Suprapubic skin (tissue), 3 donors: ENCODE measurements at regions not wholly inside any gene's neighbourhood (a gene's known extent, or its start where the extent isn't known, plus 50 kb on each side); places are given as distances from the start of the nearest gene placed in this dataset.

Source experiments
- EP300 ChIP-seq: sonication (generic); formaldehyde crosslinking; IDR thresholded peaks from one replicate; pipeline ENCODE4 v1.6.1; 2017; ENCODE audit warnings: antibody characterized with exemption
- POLR2A ChIP-seq, 2 donors: fragments of 450-650 bp; IDR thresholded peaks; one replicate each; pipeline ENCODE4 v1.6.1; 2017; ENCODE audit warnings: antibody characterized with exemption in 2 of 2, mild to moderate bottlenecking in 2 of 2, moderate library complexity in 2 of 2
- TF ChIP-seq, protein P1 (sequence below), 2 donors: fragments of 200-600 bp in 1 of 2; fragments of 450-650 bp in 1 of 2; sonication (generic) in 1 of 2; IDR thresholded peaks; one replicate each; pipeline ENCODE4 v1.5.1; 2016 to 2019; ENCODE audit warnings: antibody characterized with exemption in 2 of 2, mild to moderate bottlenecking in 1 of 2, moderate library complexity in 1 of 2

DNA sequence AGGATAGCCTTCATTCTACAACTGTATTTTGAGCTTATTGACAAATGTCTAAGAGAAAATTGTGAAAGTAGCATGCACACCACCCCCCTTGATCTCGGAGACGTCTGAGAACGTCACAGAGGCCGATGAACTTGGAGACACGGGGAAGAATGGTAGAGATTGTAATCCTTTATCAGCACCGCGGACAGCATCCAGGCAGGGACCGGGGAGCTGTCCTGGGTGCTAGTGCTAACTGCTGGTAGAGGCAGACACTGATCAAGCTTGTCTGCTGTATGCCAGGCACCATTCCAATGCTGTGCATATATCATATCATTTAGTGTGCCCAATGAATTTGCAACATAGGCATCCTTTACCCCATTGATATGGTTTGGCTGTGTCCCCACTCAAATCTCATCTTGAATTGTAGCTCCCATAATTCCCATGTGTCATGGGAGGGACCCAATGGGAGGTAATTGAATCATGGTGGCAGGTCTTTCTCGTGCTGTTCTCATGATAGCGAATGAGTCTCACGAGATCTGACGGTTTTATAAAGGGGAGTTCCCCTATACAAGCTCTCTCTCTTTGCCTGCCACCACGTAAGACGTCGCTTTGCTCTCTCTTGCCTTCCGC, 98.8 kb downstream of the LHX2 start:
- TF ChIP-seq, protein P1, sequence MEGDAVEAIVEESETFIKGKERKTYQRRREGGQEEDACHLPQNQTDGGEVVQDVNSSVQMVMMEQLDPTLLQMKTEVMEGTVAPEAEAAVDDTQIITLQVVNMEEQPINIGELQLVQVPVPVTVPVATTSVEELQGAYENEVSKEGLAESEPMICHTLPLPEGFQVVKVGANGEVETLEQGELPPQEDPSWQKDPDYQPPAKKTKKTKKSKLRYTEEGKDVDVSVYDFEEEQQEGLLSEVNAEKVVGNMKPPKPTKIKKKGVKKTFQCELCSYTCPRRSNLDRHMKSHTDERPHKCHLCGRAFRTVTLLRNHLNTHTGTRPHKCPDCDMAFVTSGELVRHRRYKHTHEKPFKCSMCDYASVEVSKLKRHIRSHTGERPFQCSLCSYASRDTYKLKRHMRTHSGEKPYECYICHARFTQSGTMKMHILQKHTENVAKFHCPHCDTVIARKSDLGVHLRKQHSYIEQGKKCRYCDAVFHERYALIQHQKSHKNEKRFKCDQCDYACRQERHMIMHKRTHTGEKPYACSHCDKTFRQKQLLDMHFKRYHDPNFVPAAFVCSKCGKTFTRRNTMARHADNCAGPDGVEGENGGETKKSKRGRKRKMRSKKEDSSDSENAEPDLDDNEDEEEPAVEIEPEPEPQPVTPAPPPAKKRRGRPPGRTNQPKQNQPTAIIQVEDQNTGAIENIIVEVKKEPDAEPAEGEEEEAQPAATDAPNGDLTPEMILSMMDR (IDR thresholded peaks at IDR 0.05) = no peak
- TF ChIP-seq EP300 = no peak
- no peak for TF ChIP-seq POLR2A (IDR thresholded peaks at IDR 0.05)
